ENCODE measurements at regions not wholly inside any gene's neighbourhood (a gene's known extent, or its start where the extent isn't known, plus 50 kb on each side); places are given as distances from the start of the nearest gene placed in this dataset.

- Histone ChIP-seq H3K79me2 (ENCODE audit: insufficient read depth, low read length) (no peaks in the 10 kb centered on the region), H3K4me2 (ENCODE audit: low read length) (no peak overlapping the region), H3K27ac (ENCODE audit: low read depth, low read length) (no peak overlapping the region), H3K9me3 (ENCODE audit: control insufficient read depth in 1 of 2, insufficient read depth in 1 of 2, low read depth in 1 of 2, low read length in 2 of 2) (no peaks in the 10 kb centered on the region), H4K20me1 (ENCODE audit: insufficient read depth) (no peaks in the 10 kb centered on the region), H3K9ac (ENCODE audit: low read length) (no peak overlapping the region), H3K4me3 (replicated peaks in 1 of 2; ENCODE audit: low read depth in 1 of 2, low read length in 2 of 2) (no peak overlapping the region), H2AFZ (ENCODE audit: low read depth, low read length, poor library complexity, severe bottlenecking) (no peak overlapping the region), H3K27me3 (ENCODE audit: insufficient read depth, low read length) (peaks cover 19% of the 10 kb centered on the region; the same call in 1 of the 2 replicates), H3K36me3 (ENCODE audit: control insufficient read depth in 1 of 2, insufficient read depth in 2 of 2, low read length in 2 of 2) (no peaks in the 10 kb centered on the region), H3K4me1 (ENCODE audit: control insufficient read depth in 1 of 2, insufficient read depth in 2 of 2, low read length in 2 of 2) (no peaks in the 10 kb centered on the region), H3K9me2 (ENCODE audit: insufficient read depth) (no peaks in the 10 kb centered on the region)
- RAD21 ChIA-PET (ENCODE audit: low non-redundant PET in 1 of 2, low total read pairs in 2 of 2, uncharacterized antibody in 2 of 2, unreplicated experiment in 2 of 2) = no interaction called here
- CTCF ChIA-PET = no interaction called here
- TF ChIP-seq RAD21 (IDR thresholded peaks at IDR 0.05; ENCODE audit: low read depth) (no peak), EZH2phosphoT487 (IDR thresholded peaks at IDR 0.05; ENCODE audit: borderline replicate concordance) (no peak), YY1 (IDR thresholded peaks at IDR 0.05; ENCODE audit: extremely low read depth, insufficient replicate concordance, low read depth, low read length) (no peak), CBX3 (IDR thresholded peaks at IDR 0.05; ENCODE audit: low read depth) (no peak), JUND (IDR thresholded peaks at IDR 0.05) (no peak), ZFX (IDR thresholded peaks at IDR 0.05) (no peak), CEBPB (IDR thresholded peaks at IDR 0.05; ENCODE audit: low read depth) (no peak), CTCF (IDR thresholded peaks at IDR 0.05 in 2 of 3, conservative IDR thresholded peaks at IDR 0.05 in 1 of 3; ENCODE audit: borderline replicate concordance in 1 of 3, insufficient read depth in 1 of 3, low read depth in 2 of 3, low read length in 2 of 3) (no peak), ZBTB33 (IDR thresholded peaks at IDR 0.05; ENCODE audit: extremely low read depth, insufficient replicate concordance, low read length) (no peak), POLR2AphosphoS5 (IDR thresholded peaks at IDR 0.05; ENCODE audit: low read depth, low read length) (no peak), REST (IDR thresholded peaks at IDR 0.05; ENCODE audit: low read depth) (no peak), FOSL1 (IDR thresholded peaks at IDR 0.05; ENCODE audit: low read depth) (no peak), ELF1 (IDR thresholded peaks at IDR 0.05; ENCODE audit: borderline replicate concordance, low read depth) (no peak), ZNF274 (IDR thresholded peaks at IDR 0.05; ENCODE audit: low read depth, low read length) (no peak)
- no peak for ATAC-seq
- no TSS peak for BruUV-seq (replicated peaks)
- POLR2A ChIA-PET = no interaction called here
- no peak for DNase-seq (ENCODE audit: low read depth, low spot score)
- intact Hi-C loops (cut with micrococcal nuclease) = no loop called here
Measured at GRCh38 chr10:78548369-78548768, 514.7 kb downstream of the RPS24 start.

All from HCT116 (cell line).